GM19463 (cell line): ENCODE measurements at regions not wholly inside any gene's neighbourhood (a gene's known extent, or its start where the extent isn't known, plus 50 kb on each side); places are given as distances from the start of the nearest gene placed in this dataset.

Source experiments
- ATAC-seq: cut with Tn5 transposase; IDR thresholded peaks from one replicate; pipeline ENCODE4 v1.9.1; 2021; ENCODE audit warnings: mild to moderate bottlenecking, moderate library complexity; ENCODE audit not compliant: unreplicated experiment

DNA sequence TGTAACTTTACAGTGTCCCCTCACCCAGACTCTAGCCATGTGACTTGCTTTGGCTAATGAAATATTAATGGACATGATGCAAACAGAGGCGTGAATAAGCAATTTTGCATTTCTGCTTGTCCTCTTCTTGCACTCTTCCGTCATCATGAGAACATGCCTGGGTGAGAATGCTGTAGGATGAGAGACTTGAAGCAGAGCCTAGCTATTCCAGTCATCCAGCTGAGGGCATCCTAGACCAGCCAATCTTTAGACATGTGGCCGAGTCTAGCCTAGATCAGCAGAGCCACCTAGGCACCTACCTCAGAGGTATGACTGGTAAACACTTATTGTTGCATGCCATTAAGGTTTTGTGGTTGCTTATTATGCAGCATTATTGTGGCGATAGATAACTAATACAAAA is 450.5 kb upstream of the AZI2 start:
- no peak for ATAC-seq

GRCh38 chr3:28800203-28800602 is 451.6 kb upstream of the AZI2 start:
- no peak for ATAC-seq

GRCh38 chr3:28808068-28808467 is 459.4 kb upstream of the AZI2 start:
- ATAC-seq = no peak

DNA sequence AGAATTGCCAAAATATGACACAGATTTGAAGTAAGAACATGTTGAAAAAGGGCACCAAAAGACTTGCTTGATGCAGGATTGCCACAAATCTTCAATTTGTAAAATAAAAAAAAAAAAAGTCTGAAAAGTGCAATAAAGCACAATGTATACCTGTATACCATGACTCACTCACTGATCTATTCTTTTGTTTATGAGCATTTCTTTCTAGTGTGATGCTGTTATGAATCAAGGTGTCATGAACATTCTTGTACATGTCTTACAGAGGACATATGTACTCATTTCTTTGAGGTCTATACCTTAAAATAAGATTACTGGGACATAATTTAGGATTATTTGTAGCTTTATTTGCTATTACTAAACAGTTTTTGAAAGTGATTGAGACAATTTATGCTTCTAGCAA is 464.9 kb upstream of the RBMS3 start:
- ATAC-seq = no peak

DNA sequence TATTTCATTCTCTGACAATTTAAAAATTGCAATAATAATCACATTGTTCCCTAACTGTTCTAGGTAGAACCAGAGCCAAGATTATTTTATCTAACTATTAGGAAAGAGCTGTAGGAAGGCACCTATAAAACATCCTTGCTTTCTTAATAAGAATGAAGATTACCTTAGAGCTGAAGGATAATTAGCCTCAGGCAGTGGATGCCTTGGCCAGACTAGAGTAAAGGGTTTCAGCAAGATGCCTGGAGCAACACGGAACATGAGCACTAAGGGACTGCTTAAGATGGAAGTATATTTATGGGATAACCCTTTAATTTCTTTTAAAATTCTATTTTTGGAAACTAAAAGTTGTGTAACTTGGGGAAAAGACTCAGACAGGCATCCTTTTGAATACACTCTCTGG is 456.6 kb upstream of the RBMS3 start:
- ATAC-seq = no peak

DNA sequence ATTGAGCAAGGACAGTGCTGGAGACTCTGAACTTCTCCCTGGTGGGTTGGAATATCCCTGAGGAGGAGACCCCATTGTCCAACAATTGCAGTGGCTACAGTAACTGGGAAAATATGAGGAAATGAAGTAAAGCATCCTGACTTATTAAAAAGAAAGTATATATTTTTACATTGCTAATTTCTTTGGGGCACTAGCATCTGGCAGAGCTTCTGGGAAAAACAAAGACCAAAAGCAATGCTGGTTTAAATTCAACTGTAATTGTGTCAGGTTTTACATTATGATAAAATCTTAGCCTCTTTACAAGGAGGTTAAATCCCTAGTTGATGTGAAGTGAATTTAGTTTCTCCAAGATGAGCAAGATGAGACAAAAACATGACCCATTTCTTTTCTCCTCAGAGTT is 454.0 kb upstream of the RBMS3 start:
- ATAC-seq = no peak

GRCh38 chr3:28835249-28835648 is 445.6 kb upstream of the RBMS3 start:
- ATAC-seq = no peak

DNA sequence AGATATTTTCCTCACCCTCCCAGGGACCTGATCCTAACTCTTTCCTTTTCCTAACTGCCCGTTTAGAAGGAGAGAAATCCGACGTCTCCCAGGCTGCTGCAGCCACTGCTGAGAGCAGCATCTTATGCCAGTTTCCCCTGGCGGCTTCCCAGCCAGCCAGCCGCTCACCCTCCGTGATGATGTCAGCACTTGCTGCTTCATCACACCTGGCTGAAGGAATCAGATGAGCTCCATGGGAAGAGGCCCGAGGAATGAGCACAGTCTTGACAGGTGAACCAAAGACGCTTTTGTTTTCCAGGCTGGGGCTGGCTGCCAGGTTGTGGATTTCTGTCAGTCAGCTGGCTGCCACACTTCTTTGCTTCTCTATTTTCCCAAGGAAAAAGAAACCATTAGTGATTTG is 445.1 kb upstream of the RBMS3 start:
- ATAC-seq = no peak

GRCh38 chr3:28836199-28836598 is 444.7 kb upstream of the RBMS3 start:
- ATAC-seq = no peak

DNA sequence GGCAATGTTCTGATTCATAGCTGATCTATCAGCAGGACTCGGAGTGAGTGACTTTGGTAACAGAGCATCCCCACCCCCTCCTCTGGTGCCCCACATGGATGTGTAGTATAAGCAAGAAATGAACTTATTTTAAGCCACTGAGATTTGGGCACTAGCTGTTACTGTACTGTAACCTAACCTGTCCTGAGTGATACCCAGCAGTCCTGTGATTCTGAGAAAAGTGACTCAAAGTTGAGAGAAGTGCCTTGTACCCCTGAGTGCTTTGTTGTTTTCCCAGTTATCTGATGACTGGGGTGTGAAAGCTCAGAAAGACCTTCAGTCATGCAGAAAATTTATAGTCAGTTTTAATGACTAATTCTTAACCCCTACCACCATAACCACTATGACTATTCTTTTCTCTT is 439.9 kb upstream of the RBMS3 start:
- ATAC-seq = peak; percentile 85

- ATAC-seq = peak; percentile 12
These were observed 439.4 kb upstream of the RBMS3 start for GRCh38 chr3:28841441-28841840.

- ATAC-seq = no peak
These were observed 436.4 kb upstream of the RBMS3 start for GRCh38 chr3:28844298-28845005.

GRCh38 chr3:28845006-28845324 is 435.9 kb upstream of the RBMS3 start:
- ATAC-seq = no peak

DNA sequence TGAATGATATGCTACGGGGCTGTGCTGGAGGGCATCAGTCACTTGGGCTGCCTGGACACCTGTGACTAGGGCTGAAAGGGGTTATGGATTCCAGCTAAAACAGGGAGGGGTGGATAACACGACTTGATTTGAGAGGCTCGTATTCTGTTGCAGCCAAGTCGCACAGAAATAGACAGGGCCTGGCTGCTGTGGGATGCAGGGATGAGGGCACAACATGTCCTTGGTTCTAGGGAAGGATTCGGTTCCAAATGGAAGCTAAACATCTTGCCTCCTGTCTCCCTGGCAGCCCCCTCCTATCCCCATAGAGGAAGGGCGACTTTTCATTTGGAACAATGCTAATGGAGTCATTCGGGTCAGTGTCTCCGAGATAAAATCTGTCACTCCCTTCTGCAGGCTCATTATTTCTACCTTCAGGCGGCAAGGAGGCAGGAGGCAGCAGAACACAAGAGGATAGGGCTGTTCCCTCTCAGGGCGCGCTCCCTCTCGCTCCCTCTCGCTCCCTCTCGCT is 433.8 kb upstream of the RBMS3 start:
- ATAC-seq = no peak

- no peak for ATAC-seq
These were observed 433.1 kb upstream of the RBMS3 start for GRCh38 chr3:28847736-28848135.

DNA sequence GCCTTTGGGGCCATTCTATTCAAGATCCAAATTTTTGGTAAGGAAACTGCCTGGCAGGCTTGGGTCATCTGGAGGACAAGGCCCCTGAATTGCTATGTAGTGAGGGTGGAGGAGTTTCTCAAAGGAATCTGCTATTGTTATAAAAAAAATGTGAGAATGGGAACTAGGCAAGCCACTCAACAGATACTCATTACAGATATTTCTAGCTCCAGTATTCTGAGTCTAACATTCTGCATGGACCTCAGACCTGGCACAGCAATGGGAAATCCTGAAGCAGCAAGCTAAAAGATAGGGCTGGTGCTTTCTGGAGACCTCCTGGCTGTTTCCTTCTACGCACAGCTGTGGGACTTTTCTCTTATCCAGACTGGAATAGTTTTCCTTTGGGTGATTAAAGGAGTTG is 430.7 kb upstream of the RBMS3 start:
- no peak for ATAC-seq

DNA sequence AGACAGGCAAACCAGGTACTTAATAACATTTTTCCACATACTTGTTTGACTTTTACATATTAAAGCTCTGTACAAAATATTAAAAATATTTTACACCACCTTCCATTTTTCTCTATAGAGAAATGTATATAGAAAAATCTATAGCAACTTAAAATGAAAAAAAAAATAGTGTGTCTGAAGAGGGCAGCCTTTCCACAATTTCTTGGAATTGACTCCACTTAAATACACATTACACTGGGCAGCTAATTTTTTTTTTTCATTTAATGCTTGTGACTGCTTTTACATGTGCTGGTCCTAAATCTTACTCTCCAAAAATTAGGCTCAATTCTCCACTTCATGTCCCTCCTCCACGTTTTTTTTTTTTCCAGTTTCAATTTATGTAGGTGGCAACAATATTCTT is 427.0 kb upstream of the RBMS3 start:
- no peak for ATAC-seq

DNA sequence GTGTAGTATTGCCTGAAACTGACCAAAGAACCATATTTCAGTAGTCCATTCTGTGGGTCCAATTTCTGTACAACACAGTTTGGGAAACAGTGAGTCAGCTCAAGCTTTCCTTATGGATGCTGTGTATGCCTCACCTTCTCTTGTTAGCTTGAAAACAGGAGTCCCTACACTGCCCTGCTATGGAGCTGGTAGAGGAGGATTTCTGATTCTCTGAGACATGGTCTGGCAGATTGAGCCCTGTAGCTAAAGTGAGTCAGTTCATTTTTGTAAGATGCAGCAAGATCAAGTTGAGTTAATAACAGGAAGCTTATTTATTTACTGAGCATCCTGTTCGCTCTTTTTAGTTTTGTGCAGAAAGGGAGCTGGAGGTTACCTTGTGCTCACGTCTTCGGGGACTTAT is 424.1 kb upstream of the RBMS3 start:
- ATAC-seq = no peak

DNA sequence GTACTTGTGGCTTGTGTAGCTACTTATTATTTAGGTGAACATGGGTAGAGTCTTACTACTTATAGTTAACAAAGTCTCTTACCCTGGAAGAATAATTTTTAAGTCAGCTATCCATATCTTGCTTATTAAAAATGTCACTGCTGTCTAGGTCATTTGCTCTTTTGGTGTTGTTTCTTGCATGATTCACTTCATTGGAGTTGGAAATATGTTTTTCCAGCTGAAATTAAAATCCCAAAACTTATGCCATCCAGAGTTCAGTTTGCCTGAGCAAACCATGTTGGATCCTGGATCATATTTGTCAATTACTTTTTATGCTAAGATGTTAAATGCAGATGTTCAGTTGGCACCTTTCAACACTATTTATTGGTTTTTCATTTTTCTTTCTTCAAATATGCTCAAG is 421.0 kb upstream of the RBMS3 start:
- ATAC-seq = no peak

DNA sequence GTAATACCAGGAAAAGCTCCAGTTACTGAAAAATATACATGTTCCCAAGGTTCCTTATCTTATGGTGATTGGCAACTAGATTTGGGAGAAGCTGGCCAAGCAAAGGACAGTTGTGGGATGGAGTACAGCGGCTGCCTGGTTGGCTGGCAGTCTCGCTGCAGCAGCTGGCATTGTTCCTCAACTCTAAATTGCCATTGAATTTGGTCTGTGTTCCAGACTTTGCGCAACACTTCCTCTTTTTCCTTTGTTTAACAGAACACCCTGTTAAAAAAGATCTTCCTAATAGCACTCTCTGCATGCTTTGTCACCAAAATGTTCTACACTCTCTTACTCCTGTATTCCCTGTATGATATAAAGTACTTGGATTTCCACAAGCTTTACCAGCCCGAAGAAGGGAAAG is 420.6 kb upstream of the RBMS3 start:
- ATAC-seq = no peak

- ATAC-seq = no peak
These were observed 417.7 kb upstream of the RBMS3 start for GRCh38 chr3:28863186-28863585.

DNA sequence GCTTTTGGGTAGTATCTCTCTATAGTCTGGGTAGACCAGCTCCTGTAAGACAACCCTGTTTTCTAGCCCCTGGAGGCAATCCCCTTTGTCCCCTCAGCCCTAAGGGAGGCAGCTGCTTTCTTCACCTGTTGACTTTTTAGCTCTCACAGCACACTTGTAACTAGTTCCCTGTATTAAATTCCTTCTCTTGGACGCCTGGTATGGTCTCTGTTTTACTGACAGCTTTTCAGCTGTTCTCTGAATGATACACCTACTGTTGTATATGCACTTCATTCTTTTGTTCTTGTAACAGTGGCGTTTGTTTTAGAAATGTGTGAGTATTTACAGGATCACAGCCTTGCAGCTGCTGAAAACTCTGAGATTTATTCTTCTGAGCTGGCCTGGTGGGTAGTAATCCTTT is 413.0 kb upstream of the RBMS3 start:
- no peak for ATAC-seq

- ATAC-seq = no peak
These were observed 412.0 kb upstream of the RBMS3 start for GRCh38 chr3:28868897-28869296.
